Fibroblast of pulmonary artery (primary cell): ENCODE measurements at regions not wholly inside any gene's neighbourhood (a gene's known extent, or its start where the extent isn't known, plus 50 kb on each side); places are given as distances from the start of the nearest gene placed in this dataset.
"Not testable (repeated sequence)": the region's sequence is repeated elsewhere in the genome, so short reads cannot be mapped to it uniquely, and the experiment has no call there.

Experiments used
- DNase-seq: peaks from one replicate; pipeline ENCODE4 v3.0.0-alpha.2; 2010; ENCODE audit warnings: low read depth
- H3K4me3 ChIP-seq: replicated peaks from 2 replicates; pipeline ENCODE4 v1.5.1; 2011; ENCODE audit warnings: low read depth, mild to moderate bottlenecking, control low read depth, low read length, moderate library complexity
- TF ChIP-seq, protein P1 (sequence below): IDR thresholded peaks from 2 replicates; pipeline ENCODE4 v1.5.1; 2011; ENCODE audit warnings: mild to moderate bottlenecking, control low read depth, low read length, inconsistent platforms; ENCODE audit errors: missing control alignments

DNA sequence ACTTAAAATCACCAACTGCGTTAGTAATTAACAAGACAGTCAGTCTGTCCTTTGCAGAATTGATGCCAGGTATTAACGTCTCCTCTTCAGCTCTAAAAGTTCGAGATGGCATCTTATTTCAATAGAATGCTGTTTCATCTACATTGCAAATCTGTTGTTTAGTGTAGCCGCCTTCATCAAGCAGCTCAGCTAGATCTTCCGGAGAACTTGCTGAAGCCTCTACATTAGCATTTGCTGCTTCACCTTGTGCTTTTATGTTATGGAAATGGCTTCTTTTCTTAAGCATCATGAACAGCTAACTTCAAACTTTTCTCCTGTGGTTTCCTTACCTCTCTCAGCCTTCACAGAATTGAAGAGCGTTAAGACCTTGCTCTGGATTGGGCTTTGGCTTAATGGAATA lies 95.5 kb upstream of the FAM20C start:
- TF ChIP-seq, protein P1, sequence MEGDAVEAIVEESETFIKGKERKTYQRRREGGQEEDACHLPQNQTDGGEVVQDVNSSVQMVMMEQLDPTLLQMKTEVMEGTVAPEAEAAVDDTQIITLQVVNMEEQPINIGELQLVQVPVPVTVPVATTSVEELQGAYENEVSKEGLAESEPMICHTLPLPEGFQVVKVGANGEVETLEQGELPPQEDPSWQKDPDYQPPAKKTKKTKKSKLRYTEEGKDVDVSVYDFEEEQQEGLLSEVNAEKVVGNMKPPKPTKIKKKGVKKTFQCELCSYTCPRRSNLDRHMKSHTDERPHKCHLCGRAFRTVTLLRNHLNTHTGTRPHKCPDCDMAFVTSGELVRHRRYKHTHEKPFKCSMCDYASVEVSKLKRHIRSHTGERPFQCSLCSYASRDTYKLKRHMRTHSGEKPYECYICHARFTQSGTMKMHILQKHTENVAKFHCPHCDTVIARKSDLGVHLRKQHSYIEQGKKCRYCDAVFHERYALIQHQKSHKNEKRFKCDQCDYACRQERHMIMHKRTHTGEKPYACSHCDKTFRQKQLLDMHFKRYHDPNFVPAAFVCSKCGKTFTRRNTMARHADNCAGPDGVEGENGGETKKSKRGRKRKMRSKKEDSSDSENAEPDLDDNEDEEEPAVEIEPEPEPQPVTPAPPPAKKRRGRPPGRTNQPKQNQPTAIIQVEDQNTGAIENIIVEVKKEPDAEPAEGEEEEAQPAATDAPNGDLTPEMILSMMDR, result no peak

DNA sequence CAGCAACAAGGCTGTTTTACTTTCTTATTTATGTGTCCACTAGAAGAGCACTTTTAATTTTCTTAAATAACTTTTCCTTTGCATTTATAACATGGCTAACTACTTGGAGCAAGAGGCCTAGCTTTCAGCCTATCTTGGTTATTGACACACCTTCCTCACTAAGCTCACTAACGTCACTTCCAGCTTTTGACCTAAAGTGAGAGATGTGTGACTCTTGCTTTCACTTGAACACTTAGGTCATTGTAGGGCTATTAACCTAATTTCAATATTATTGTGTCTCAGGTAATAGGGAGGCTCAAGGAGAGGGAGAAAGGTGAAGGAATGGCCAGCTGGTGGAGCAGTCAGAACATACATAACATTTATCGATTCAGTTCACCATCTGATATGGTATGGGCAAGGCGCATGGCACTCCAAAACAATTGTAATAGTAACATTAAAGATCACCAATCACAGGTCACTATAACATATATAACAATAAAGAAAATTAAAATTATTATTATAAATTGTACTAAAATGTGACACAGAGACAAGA lies 95.0 kb upstream of the FAM20C start:
- H3K4me3 ChIP-seq, result no peak overlapping the region
- TF ChIP-seq, protein P1, result no peak
- DNase-seq, result no peak

More for the DNA sequence above, 95.5 kb upstream of the FAM20C start:
- no peak for DNase-seq
- no peak overlapping the region for H3K4me3 ChIP-seq

DNA sequence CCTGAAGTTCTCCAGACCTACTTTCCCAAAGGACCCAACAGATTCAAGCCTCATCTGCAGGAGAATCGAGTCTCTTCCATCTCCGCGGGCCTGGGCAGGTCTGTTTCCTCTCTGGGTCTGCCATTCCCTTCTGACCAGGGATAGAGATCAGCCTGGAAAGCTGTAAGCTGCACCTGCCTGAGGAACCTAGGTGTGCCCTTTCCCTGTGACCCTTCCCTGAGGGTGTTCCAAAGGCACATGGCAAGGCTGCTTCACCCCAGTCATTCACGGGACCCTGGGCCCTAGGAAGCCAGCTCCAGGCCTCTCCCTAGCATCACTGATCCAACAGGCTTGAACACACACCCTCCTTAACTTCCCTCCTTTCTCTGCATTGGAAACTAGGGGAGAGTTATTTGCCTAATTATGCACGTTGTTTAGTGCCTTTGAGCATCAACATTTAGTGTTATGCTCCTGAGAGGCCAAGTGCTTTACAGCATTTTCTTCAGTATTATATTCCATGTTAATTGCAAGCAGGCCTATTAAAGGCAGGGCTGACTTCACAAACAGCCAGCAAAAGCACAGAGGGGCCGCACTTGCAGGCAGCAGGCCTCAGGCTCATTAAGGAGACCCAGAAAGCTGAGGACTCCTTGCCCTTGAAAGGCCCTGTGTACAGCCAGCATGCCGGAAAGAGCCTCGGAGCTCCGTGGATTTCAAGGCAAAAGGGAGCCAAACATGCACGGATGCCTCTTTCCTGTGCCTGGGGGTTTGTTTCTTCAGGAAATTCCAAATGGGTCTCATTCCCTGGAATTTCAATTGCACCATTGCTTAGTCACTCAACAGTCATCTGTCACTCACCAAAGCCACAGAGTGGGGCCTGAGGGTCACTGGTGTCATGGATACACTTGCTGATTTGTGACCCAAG lies 91.0 kb upstream of the FAM20C start:
- H3K4me3 ChIP-seq, result no peak overlapping the region
- peak; percentile 48 for DNase-seq
- TF ChIP-seq, protein P1, result no peak

DNA sequence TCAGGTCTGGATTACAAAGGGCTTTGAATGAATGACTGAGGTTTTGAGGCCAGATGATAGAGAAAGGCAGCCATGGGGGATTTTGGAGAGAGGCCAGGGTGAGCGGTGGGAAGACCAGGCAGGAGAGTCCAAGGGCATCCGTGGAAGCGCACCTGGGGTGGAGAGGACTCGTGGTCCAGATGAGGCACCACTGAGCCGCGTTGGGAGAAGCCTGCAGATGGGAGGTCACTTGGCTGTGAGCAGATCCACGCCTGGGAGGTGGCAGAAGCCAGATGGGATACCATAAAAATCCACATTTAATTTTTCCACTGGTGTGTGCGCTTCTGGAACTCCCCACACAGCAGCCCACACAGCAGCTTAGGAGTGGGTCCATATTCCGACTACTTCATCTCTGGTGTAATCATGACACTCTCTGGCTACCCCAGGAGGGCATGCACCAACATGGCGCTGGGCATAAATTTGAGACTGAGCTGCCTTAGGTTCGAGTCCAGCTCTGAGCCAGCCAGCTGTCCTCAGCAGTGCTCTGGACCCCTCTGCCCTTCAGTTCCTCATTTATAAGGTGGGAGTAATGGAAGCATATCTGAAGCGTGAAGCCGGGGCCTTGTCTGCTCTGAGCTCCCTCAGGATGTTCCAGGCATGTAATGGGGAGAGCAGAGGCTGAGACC lies 90.2 kb upstream of the FAM20C start:
- no peak for DNase-seq
- no peak overlapping the region for H3K4me3 ChIP-seq
- TF ChIP-seq, protein P1, result no peak

DNA sequence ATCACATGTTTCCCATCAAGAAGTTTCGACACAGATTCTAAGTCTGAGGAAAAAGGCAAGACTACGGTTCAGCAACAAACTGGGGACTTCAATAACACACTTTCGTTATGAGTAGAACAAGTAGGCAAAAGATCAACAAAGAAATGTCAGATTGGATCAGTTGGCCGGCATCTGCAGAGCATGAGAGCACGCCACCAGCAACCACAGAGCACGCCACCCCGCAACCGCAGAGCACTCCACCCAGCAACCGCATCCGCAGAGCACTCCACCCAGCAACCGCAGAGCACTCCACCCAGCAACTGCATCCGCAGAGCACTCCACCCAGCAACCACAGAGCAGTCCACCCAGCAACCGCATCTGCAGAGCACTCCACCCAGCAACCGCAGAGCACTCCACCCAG lies 89.7 kb upstream of the FAM20C start:
- DNase-seq, result no peak
- H3K4me3 ChIP-seq, result no peak overlapping the region
- TF ChIP-seq, protein P1, result no peak

DNA sequence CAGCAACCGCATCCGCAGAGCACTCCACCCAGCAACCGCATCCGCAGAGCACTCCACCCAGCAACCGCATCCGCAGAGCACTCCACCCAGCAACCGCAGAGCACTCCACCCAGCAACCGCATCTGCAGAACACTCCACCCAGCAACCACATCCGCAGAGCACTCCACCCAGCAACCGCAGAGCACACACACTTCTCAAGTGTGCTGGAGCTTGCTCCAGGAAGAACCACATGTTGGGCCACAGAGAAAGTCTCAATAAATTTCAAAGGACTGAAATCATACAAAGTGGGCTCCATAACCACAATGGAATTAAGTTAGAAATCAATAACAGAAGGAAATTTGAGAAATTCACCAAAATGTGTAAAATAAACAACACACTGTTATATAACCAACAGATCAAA lies 88.4 kb upstream of the FAM20C start:
- not testable (repeated sequence) for DNase-seq, H3K4me3 ChIP-seq

DNA sequence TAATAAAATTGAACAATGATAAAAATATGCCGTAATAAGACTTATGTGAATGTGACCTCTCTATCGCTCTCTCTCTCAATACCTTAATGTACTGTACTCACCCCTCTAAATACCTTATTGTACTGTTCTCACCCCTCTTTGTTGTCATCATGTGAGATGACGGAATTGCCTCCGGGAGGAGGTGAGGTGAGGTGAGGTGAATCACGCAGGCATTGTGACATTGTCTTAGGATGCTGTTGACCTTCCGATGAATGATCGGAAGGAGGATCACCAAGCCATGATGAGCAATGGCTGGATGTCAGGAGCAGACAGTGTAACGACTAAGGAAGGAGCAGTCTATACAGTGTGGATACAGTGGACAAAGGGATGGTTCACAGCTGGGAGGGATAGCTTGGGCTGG lies 87.4 kb upstream of the FAM20C start:
- DNase-seq, result no peak
- H3K4me3 ChIP-seq, result no peak overlapping the region
- TF ChIP-seq, protein P1, result no peak
